A673 (cell line): ENCODE measurements at regions not wholly inside any gene's neighbourhood (a gene's known extent, or its start where the extent isn't known, plus 50 kb on each side); places are given as distances from the start of the nearest gene placed in this dataset.

ENCODE experiments used
- EZH2 ChIP-seq: fragments of 200-600 bp; sonication (generic); IDR thresholded peaks from 2 replicates; pipeline ENCODE4 v1.6.1; 2017; ENCODE audit warnings: borderline replicate concordance, low read depth, mild to moderate bottlenecking, mixed read lengths, antibody characterized with exemption, low read length; ENCODE audit not compliant: poor library complexity, severe bottlenecking
- TF ChIP-seq, protein P1 (sequence below): fragments of 300-800, 200-600 bp; sonication (generic); conservative IDR thresholded peaks from 2 replicates; pipeline ENCODE4 v1.5.1; 2017; ENCODE audit warnings: low read depth, mild to moderate bottlenecking, antibody characterized with exemption, low read length, moderate library complexity, mixed read lengths

DNA sequence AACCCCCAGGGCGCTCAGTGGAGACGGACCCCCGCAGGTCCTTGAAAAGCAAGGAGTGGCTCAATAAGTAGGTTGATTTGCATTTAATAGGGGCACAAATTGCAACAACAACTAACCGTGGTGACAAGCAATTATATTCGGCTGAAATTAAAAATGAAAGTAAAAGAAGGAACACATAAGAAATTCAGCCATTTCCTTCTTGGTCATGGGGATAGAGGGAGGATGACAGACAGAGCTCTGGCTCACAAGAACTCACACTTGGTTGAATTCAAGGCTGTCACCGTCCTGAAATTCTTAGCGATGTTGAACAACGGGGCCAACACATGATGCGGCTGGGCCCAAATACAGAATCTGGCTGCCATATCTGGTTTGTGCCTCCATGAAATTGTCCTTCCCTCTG lies 129.0 kb downstream of the EDN3 start:
- no peak for TF ChIP-seq EZH2
- TF ChIP-seq, protein P1, sequence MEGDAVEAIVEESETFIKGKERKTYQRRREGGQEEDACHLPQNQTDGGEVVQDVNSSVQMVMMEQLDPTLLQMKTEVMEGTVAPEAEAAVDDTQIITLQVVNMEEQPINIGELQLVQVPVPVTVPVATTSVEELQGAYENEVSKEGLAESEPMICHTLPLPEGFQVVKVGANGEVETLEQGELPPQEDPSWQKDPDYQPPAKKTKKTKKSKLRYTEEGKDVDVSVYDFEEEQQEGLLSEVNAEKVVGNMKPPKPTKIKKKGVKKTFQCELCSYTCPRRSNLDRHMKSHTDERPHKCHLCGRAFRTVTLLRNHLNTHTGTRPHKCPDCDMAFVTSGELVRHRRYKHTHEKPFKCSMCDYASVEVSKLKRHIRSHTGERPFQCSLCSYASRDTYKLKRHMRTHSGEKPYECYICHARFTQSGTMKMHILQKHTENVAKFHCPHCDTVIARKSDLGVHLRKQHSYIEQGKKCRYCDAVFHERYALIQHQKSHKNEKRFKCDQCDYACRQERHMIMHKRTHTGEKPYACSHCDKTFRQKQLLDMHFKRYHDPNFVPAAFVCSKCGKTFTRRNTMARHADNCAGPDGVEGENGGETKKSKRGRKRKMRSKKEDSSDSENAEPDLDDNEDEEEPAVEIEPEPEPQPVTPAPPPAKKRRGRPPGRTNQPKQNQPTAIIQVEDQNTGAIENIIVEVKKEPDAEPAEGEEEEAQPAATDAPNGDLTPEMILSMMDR, result no peak
